CD4-positive, alpha-beta T cell treated with Interleukin-17A for 4 hours (primary cell): ENCODE measurements at regions not wholly inside any gene's neighbourhood (a gene's known extent, or its start where the extent isn't known, plus 50 kb on each side); places are given as distances from the start of the nearest gene placed in this dataset.

Experiments used
- DNase-seq: peaks from one replicate; pipeline ENCODE4 v3.0.0-alpha.2; 2020; ENCODE audit warnings: mixed read lengths

GRCh38 chr5:7955476-7955875 is 86.5 kb downstream of the MTRR start:
- no peak for DNase-seq

- DNase-seq = no peak
Observed at GRCh38 chr5:7957329-7957728, 88.4 kb downstream of the MTRR start.

GRCh38 chr5:7960142-7960541 is 91.2 kb downstream of the MTRR start:
- no peak for DNase-seq

- DNase-seq = no peak
Observed at GRCh38 chr5:7961540-7961939, 92.6 kb downstream of the MTRR start.

GRCh38 chr5:7970816-7971215 is 101.9 kb downstream of the MTRR start:
- DNase-seq = no peak

- no peak for DNase-seq
Observed at GRCh38 chr5:7976411-7977190, 107.7 kb downstream of the MTRR start.

- DNase-seq = no peak
Observed at GRCh38 chr5:7978114-7978513, 109.2 kb downstream of the MTRR start.

- DNase-seq = no peak
Observed at GRCh38 chr5:7978991-7979390, 110.0 kb downstream of the MTRR start.

DNA sequence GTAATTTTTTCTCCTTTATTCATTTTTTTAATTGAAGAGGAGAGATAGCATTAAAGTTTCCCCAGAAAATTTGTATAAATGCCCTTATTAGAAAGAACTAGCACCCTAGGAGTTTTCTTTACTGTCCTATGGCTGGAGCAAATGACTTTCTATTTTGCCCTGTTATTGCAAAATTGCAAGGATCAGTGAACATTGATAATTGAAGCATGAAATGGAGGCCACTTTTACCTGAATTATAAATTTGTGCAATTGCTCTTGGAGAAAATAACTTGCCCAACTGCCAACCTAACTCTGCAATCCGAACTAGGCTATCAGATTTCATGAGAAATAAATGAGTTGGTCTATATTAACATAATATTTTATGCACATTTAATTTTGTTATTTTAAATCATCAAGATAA is 111.9 kb downstream of the MTRR start:
- DNase-seq = no peak

- no peak for DNase-seq
Observed at GRCh38 chr5:7983433-7983832, 114.5 kb downstream of the MTRR start.

- no peak for DNase-seq
Observed at GRCh38 chr5:7991125-7991821, 122.3 kb downstream of the MTRR start.

- no peak for DNase-seq
Observed at GRCh38 chr5:7995688-7996294, 126.8 kb downstream of the MTRR start.

DNA sequence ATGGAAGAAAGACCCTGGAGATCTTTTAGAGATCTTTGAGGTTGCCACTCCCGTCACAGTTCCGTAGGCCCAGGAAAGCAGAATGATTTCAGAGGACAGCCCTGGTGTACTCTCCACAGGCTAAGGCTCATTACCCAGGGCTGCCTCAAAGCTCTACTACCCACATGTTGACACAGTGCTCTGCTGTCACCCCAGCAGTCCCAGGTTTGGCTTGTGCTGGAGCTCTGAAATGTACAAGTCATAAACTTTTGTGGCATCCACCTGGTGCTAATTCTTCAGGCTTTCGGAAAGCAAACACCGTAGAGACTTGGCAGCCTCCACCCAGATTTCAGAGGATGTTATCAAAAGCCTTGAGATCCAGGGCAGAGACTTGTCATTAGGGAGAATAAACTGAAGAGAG is 136.5 kb downstream of the MTRR start:
- DNase-seq = no peak

DNA sequence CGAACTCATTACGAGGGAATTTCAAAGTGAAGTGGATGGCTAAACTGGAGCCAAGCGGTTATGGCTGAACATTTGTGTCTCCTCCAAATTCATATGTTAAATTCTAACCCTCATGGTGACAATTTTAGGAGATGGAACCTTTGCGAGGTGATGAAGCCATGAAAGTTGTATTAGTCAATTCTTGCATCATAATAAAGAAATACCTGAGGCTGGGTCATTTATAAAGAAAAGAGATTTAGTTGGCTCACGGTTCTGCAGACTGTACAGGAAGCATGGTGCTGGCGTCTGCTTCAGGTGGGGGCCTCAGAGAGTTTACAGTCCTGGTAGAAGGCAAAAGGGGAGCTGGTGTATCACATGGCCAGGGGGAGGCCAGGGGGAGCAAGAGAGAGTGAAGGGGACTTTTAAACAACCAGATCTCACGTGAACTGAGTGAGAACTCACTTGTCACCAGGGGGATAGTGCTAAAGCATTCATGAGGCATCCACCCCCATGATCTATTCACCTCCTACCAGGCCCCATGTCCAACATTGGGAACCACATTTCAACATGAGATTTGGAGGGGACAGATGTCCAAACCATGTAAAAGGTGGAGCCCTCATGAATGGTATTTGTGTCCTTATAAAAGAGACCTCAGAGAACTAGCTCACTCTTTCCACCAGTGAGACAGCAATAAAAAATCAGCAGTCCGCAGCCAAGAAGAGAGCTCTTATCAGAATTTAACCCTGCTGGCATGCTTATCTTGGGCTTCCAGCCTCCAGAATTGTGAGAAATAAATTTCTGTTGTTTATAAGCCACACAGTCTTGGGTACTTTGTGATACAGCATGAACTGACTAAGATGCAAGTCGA is 143.4 kb downstream of the MTRR start:
- DNase-seq = no peak

GRCh38 chr5:8013948-8014710 is 145.2 kb downstream of the MTRR start:
- DNase-seq = no peak

- no peak for DNase-seq
Observed at GRCh38 chr5:8019719-8020218, 150.8 kb downstream of the MTRR start.

- DNase-seq = no peak
Observed at GRCh38 chr5:8020861-8021514, 152.0 kb downstream of the MTRR start.

GRCh38 chr5:8028243-8028642 is 159.3 kb downstream of the MTRR start:
- DNase-seq = no peak

- no peak for DNase-seq
Observed at GRCh38 chr5:8033261-8033660, 164.3 kb downstream of the MTRR start.

DNA sequence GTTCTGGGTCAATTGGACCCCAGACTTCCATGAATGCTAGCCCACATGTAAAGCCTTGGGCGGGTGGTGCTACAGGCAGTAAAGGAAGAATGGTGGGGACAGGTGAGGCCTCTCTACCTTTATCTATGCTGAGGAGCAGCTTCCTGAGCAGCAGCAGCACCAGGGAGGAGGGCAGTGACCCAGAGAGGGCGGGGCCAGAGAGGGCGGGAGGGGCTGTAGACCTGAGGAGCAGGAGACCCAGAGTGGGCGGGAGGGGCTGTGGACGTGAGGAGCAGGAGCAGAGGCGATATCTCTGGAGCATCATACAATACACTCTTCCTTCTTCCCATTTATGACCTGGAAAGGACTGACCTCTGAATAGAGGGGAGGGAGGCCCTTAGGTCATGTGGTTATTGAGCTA is 165.9 kb downstream of the MTRR start:
- DNase-seq = no peak

GRCh38 chr5:8048920-8049319 is 180.0 kb downstream of the MTRR start:
- no peak for DNase-seq
